GM12891 (cell line): ENCODE measurements at regions not wholly inside any gene's neighbourhood (a gene's known extent, or its start where the extent isn't known, plus 50 kb on each side); places are given as distances from the start of the nearest gene placed in this dataset.

Experiments used
- PAX5 ChIP-seq: IDR thresholded peaks from 2 replicates; pipeline ENCODE4 v1.6.1; 2011; ENCODE audit warnings: low read length, moderate library complexity, mild to moderate bottlenecking; ENCODE audit not compliant: insufficient read depth, severe bottlenecking
- POLR2A ChIP-seq: IDR thresholded peaks from 2 replicates; pipeline ENCODE4 v1.6.1; 2011; ENCODE audit warnings: low read depth, low read length, control low read depth
- POLR2AphosphoS5 ChIP-seq: IDR thresholded peaks from 2 replicates; pipeline ENCODE4 v1.6.1; 2011; ENCODE audit warnings: low read depth, low read length, control low read depth
- SPI1 ChIP-seq: IDR thresholded peaks from 2 replicates; pipeline ENCODE4 v1.6.1; 2011; ENCODE audit warnings: low read depth, low read length, control low read depth
- TAF1 ChIP-seq: IDR thresholded peaks from 2 replicates; pipeline ENCODE4 v1.6.1; 2011; ENCODE audit warnings: low read depth, low read length, control low read depth

- TF ChIP-seq POLR2A: no peak
- no peak for TF ChIP-seq POLR2AphosphoS5
- no peak for TF ChIP-seq PAX5
- no peak for TF ChIP-seq TAF1
- TF ChIP-seq SPI1: peak; percentile 74
These were observed 573.4 kb upstream of the CNTNAP2 start for GRCh38 chr7:145543242-145543641.
